GM19023 (cell line): ENCODE measurements at regions not wholly inside any gene's neighbourhood (a gene's known extent, or its start where the extent isn't known, plus 50 kb on each side); places are given as distances from the start of the nearest gene placed in this dataset.
"Not testable (repeated sequence)": the region's sequence is repeated elsewhere in the genome, so short reads cannot be mapped to it uniquely, and the experiment has no call there.

ENCODE experiments used
- ATAC-seq: cut with Tn5 transposase; IDR thresholded peaks from one replicate; pipeline ENCODE4 v1.9.1; 2021; ENCODE audit warnings: mild to moderate bottlenecking, moderate library complexity; ENCODE audit not compliant: unreplicated experiment

DNA sequence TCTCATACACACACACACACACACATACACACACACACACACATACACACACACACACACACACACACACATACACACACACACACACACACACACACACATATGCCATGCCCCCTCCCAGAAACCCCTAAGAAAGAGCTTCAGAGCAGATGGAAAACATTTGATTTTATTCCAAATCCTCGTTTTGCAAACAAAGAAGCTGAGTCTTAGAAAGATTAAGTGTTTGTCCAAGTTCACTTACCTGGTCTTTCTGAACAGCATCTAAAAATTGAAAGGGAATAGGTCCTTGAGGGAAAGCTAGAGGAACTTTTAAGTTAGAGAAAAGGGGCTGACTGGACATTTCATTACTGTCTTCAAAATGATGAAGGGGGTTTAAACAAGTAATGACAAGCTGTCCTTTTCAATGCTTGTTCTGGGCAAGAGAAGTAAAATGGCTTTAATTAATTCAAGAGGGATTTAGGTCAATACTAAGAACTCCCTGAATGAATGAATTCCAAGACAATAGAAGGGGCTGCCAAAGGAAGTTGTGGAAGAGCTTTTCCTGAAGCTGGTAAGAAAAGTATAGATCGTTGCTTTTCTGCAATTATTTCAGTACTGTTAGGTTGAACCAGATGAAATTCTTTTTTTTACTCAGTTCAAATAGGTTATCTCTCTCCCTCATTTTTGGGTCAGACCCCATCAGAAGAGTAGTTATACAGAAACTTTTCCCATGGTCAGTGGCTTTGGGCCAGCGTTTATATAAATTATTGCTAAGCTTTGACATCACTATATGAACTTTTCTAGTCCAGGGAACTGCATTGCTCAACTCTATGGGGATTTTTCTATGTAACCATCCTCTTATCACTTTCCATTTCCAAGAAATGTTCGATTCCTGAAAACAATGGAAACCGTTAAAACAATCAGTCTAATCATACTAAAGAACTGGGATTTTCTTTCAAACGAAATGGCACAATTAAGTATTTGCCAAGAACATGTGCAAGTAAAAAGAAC, 261.4 kb downstream of the MTERF1 start:
- ATAC-seq = no peak

DNA sequence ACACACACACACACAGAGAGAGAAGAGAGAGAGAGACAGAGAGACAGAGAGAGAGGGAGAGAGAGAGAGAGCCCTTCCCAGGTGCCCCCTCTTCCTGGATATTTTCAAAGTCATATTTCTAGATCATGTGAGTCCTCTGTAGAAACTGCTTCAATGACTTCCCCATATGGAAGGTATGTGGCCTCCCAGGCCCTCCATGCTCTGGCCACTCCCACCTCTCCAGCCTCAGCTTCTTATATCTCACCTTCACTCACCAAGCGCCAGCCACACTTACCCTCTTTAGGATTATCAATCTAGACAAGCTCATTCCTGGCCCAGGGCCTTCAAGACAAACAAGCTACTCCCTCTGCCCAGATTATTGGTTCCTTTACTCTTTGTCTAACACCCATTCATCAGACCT, 259.7 kb downstream of the MTERF1 start:
- no peak for ATAC-seq

DNA sequence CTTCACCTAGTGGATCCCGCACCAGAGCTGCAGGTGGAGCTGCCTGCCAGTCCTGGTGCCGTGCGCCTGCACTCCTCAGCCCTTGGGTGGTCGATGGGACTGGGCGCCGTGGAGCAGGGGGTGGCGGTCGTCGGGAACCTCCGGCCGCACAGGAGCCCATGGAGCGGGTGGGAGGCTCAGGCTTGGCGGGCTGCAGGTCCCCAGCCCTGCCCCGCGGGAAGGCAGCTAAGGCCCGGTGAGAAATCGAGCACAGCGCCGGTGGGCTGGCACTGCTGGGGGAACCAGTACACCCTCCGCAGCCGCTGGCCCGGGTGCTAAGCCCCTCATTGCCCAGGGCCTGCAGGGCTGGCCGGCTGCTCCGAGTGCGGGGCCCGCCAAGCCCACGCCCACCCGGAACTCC, 253.2 kb downstream of the MTERF1 start:
- ATAC-seq = not testable (repeated sequence)

GRCh38 chr7:91628742-91629141, 251.8 kb downstream of the MTERF1 start:
- ATAC-seq = no peak

DNA sequence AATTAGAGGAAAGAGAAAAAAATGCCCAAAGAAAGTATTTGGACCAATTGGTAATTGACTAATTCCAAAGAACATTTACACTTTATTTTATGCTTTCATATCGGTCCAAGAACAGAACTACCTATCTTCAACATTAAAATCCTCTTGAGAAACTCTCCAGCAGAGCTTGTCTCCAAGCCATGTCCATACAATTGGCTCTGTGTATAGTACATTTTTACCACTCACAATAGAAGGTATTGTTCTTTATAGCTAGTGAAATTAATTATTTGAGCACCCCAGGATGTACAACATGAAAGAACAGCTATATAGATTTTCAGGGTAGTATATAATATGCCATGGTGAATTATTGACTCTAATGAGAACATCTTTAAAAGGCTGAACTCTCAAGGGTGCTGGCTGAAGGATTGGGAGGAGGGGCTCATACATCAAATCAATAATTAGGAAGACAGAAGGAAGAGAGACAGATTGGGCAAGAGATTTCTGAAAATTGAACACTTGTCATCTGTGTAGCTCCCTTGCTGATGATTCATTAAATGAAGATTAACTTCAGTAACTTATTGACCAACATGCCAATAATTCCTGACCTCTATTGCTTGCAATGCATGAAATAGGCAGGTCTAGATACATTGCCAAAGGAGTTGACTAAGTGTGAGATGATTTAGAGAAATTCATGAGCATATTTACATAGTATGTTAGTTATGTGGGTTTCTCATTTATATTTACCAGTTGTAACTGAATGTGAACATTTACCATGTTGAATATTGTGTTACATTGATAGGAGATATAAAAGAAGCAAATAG, 249.7 kb downstream of the MTERF1 start:
- no peak for ATAC-seq

DNA sequence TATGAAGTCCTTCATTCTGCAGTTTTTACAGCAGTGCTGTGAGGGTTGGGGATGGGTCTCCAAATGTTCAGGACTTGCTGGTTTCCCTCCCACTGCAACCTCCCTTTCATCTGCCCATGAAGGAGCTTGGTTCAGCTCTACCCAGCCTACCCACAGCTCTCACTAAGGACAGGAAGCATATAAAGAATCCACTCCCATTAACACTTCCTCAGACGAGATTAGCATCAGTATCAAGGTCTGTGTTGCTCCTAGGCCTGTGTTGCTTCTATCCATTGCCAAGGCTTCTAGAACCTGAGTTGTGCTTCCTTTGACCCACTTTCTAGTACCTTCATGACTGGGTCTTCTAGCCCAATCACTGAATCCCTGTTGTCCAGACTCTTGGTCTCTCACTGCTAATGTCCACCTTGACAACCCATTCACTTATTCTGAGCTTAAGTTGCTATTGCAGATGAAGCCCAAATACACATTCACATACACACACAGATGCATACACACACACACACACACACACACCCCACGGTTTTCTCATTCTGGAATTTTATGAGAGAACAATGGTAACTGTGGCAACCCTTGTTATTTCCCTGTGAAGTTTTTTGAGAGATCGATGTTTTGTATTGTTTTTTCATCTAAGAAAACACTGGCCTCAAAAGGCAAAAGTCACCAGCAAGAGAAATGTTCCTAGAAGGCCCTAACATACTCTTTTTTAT, 248.1 kb downstream of the MTERF1 start:
- no peak for ATAC-seq

DNA sequence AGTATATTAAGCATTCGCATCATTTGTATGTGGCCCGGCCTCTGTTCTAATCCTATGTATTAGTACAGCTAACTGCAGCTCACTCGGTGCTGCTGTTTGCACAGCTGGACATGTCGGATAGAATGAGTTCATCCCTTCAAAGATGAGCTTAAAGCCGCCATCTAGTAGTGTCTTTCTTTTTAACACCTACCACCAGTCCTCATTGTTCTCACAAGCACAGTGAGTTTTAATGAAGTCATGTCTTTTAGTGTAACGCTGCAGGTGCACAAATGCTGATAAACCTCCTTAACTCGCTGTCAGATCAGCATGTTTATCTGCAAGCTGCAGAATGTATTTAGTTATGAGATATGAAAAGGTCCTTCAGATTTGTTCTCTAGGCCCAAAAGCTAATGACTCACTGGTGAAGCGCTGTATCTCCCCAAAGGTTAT, 247.5 kb downstream of the MTERF1 start:
- no peak for ATAC-seq

- no peak for ATAC-seq
Measured at GRCh38 chr7:91634485-91635177, 245.9 kb downstream of the MTERF1 start.

DNA sequence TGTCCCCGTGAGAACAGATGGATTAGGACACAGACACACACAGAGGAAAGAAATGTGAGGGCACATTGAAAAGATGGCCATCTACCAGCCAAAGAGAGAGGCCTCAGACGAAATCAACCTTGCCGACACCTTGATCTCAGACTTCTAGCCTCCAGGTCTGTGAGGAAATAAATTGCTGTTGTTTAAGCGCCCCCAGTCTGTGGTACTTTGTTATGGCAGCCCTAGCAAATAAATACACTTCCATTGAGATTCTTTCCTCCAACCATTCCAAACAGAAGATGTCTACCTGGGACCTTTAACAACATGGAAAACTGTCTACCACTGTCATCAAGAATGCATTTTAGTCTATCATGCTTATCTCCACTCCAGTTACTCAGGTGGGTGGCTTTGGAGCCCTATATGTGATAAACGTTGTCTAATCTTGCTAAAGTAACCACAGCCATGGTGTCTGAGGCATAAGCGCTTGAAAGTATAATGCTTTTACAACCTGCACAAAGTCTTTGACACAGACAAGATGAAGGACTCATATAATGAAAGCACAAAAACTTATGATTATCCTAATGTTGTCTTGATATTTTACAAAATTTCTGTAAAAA, 244.3 kb downstream of the MTERF1 start:
- ATAC-seq = no peak

GRCh38 chr7:91636728-91637127, 243.8 kb downstream of the MTERF1 start:
- ATAC-seq = no peak

GRCh38 chr7:91644256-91644655, 236.2 kb downstream of the MTERF1 start:
- no peak for ATAC-seq

DNA sequence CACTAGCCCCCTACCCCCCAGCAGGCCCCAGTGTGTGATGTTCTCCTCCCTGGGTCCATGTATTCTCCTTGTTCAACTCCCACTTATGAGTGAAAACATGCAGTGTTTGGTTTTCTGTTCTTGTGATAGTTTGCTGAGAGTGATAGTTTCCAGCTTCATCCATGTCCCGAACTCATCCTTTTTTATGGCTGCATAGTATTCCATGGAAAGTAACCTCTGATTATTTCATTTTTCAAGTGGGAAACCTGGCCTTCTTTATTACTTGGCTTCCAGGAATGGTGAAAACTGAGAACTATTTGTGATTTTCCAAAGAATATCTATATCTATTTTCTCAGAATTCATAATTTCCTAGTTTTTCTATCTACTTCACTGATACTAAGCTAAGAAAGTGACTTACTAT, 235.0 kb downstream of the MTERF1 start:
- no peak for ATAC-seq

- no peak for ATAC-seq
Measured at GRCh38 chr7:91651986-91652385, 228.5 kb downstream of the MTERF1 start.

DNA sequence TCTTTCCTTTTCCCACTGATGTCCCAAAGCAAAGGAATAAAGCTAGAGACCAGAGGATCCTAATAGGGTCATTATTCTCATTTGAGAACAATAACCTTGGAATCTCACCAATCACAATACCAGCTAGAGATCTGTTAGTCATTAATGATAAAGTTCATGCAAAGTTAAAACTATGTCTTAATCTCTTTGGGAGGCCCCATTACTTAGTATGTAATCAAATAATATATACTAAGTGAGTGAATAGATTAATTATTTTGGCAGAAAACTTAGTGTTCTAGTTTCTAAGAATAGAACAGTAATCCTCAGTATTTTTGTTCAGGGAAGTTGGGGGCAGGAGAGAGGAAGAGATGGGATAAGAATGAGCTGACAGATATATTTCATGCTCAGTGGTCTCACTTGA, 227.2 kb downstream of the MTERF1 start:
- no peak for ATAC-seq

DNA sequence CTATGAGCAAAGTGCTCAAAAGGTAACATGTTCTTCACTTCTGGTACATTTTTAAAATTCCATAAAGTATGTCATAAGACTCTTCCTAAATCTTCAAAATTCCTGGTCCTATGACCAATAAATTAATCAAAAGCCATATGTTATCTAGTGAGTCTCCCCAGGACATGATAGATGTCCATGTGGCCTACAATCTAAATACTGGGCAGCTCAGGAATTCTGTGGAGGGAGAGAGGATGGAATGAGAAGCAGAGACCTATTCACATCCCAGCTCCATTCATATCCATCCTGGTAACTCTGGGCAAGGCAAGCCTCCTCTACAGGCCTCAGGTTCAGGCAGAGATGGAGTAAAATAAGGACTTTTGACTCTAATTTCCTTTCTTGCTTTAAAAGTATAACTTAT, 224.8 kb downstream of the MTERF1 start:
- no peak for ATAC-seq

DNA sequence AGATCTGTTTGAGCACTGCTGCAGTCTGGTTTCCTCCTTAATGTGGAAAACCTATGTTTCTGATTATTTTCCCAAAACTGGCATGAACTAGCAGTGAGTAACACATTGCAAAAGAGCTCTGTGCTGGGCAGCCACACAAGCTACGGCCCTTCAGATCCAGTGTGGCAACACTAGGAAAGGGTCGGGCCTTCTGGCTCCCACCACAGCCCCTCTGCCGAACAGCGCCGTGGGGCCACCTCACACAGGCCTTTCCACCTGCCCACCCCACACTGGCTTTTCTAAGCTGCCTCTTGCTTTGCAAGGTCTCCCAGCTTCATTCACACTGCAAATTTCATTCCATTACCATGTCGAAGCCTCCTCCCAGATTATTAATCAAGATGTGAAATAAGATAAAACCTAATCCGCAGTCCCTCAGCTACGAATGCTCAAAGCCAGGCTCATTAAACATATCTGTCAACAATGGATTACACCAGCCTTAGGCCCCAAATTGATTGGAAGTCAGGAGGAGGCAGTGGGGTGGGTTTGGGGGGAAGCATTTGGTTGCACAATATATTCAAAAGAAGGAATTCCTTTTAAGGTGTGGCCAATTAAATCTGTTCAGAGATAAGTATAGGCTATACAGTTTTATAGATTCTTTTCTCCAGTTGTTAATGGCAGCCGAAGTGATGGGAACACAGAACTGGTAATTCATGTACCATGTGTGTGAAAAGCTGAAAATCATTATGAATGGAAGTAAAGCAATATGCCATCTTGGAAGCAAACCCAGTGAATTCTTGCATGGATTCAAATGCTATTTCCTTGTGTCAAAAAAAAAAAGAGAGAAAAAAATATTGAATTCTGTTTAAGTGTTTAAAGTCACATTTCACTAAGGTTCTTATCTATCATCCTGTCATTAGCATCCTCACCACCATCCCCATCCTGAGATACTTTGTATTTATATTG, 223.7 kb downstream of the MTERF1 start:
- ATAC-seq = no peak

- no peak for ATAC-seq
Measured at GRCh38 chr7:91657483-91658071, 222.9 kb downstream of the MTERF1 start.

- no peak for ATAC-seq
Measured at GRCh38 chr7:91659096-91659495, 221.4 kb downstream of the MTERF1 start.
